Vagina (tissue), 2 donors: ENCODE measurements at regions not wholly inside any gene's neighbourhood (a gene's known extent, or its start where the extent isn't known, plus 50 kb on each side); places are given as distances from the start of the nearest gene placed in this dataset.

Source experiments
- POLR2AphosphoS5 ChIP-seq, 2 donors: sonication (generic); formaldehyde crosslinking; IDR thresholded peaks; one replicate each; pipeline ENCODE4 v1.9.0; 2017; ENCODE audit warnings: antibody characterized with exemption in 2 of 2, mild to moderate bottlenecking in 2 of 2, low read depth in 1 of 2; ENCODE audit not compliant: insufficient read depth in 1 of 2
- TF ChIP-seq, protein P1 (sequence below), 3 experiments: fragments of 450-650 bp in 2 of 3; fragments of 200-600 bp in 1 of 3; sonication (generic) in 1 of 3; IDR thresholded peaks; one replicate each; pipeline ENCODE4 v1.5.1; 2017 to 2019; ENCODE audit warnings: antibody characterized with exemption in 3 of 3, mild to moderate bottlenecking in 2 of 3, moderate library complexity in 2 of 3

DNA sequence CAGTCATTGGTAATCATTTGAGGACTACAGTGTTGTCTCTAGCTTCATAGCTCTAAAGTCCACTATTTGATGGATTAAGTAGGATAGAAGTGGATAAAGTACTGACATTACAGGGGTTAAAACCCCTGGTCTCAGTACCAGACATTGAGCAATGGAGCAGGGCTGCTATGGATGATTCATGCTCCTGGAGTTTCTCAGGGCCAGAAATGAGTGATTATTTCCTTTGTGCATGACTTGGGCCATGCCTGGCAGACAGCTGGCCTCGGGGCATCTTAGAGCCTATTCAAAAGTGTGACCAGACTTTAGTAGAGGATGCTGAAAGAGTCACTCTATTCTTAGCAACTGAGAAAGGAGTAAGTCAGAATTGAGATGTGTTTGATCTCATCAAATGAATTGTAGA is 350.7 kb upstream of the TLE4 start:
- TF ChIP-seq, protein P1, sequence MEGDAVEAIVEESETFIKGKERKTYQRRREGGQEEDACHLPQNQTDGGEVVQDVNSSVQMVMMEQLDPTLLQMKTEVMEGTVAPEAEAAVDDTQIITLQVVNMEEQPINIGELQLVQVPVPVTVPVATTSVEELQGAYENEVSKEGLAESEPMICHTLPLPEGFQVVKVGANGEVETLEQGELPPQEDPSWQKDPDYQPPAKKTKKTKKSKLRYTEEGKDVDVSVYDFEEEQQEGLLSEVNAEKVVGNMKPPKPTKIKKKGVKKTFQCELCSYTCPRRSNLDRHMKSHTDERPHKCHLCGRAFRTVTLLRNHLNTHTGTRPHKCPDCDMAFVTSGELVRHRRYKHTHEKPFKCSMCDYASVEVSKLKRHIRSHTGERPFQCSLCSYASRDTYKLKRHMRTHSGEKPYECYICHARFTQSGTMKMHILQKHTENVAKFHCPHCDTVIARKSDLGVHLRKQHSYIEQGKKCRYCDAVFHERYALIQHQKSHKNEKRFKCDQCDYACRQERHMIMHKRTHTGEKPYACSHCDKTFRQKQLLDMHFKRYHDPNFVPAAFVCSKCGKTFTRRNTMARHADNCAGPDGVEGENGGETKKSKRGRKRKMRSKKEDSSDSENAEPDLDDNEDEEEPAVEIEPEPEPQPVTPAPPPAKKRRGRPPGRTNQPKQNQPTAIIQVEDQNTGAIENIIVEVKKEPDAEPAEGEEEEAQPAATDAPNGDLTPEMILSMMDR (IDR thresholded peaks at IDR 0.05) = no peak
- no peak for TF ChIP-seq POLR2AphosphoS5 (IDR thresholded peaks at IDR 0.05; ENCODE audit: insufficient read depth in 1 of 2, low read depth in 1 of 2)
